NCI-H187 treated with DMSO at 0.1 percent for 48 hours (cell line): ENCODE measurements at regions not wholly inside any gene's neighbourhood (a gene's known extent, or its start where the extent isn't known, plus 50 kb on each side); places are given as distances from the start of the nearest gene placed in this dataset.
"Not testable (repeated sequence)": the region's sequence is repeated elsewhere in the genome, so short reads cannot be mapped to it uniquely, and the experiment has no call there.

Experiments used
- DNase-seq: peaks from one replicate; lab custom pipeline; 2025; lab: John Stamatoyannopoulos, UW

GRCh38 chr6:106849120-106849519 is 125.4 kb downstream of the CD24 start:
- DNase-seq, result no peak

- DNase-seq, result no peak
Measured at GRCh38 chr6:106847116-106847515, 127.4 kb downstream of the CD24 start.

- no peak for DNase-seq
Measured at GRCh38 chr6:106844930-106845329, 129.6 kb downstream of the CD24 start.

GRCh38 chr6:106832766-106833510 is 141.6 kb downstream of the CD24 start:
- DNase-seq, result no peak

- no peak for DNase-seq
Measured at GRCh38 chr6:106830930-106831329, 143.6 kb downstream of the CD24 start.

GRCh38 chr6:106829451-106829850 is 145.1 kb downstream of the CD24 start:
- DNase-seq, result no peak

GRCh38 chr6:106827081-106827480 is 147.4 kb downstream of the CD24 start:
- DNase-seq, result no peak

GRCh38 chr6:106825156-106825555 is 149.4 kb downstream of the CD24 start:
- no peak for DNase-seq

GRCh38 chr6:106823732-106824351 is 150.7 kb downstream of the CD24 start:
- no peak for DNase-seq

- no peak for DNase-seq
Measured at GRCh38 chr6:106823058-106823457, 151.5 kb downstream of the CD24 start.

GRCh38 chr6:106820412-106820852 is 154.1 kb downstream of the CD24 start:
- no peak for DNase-seq

- no peak for DNase-seq
Measured at GRCh38 chr6:106811088-106811686, 163.3 kb downstream of the CD24 start.

- DNase-seq, result no peak
Measured at GRCh38 chr6:106808758-106809157, 165.8 kb downstream of the CD24 start.

GRCh38 chr6:106807947-106808611 is 166.4 kb downstream of the CD24 start:
- DNase-seq, result no peak

- not testable (repeated sequence) for DNase-seq
Measured at GRCh38 chr6:106806253-106806652, 168.3 kb downstream of the CD24 start.

GRCh38 chr6:106805771-106806170 is 168.8 kb downstream of the CD24 start:
- DNase-seq, result no peak

- DNase-seq, result no peak
Measured at GRCh38 chr6:106804346-106805335, 169.9 kb downstream of the CD24 start.

GRCh38 chr6:106803188-106803587 is 171.3 kb downstream of the CD24 start:
- DNase-seq, result no peak

GRCh38 chr6:106802139-106802538 is 172.4 kb downstream of the CD24 start:
- no peak for DNase-seq

- no peak for DNase-seq
Measured at GRCh38 chr6:106801256-106801655, 171.9 kb downstream of the QRSL1 start.

GRCh38 chr6:106800379-106800778 is 171.0 kb downstream of the QRSL1 start:
- DNase-seq, result no peak
